ENCODE measurements at regions not wholly inside any gene's neighbourhood (a gene's known extent, or its start where the extent isn't known, plus 50 kb on each side); places are given as distances from the start of the nearest gene placed in this dataset.

GRCh38 chr10:130648807-130649206, 512.6 kb downstream of the GLRX3 start:
- BruUV-seq (replicated peaks), result no TSS peak
- intact Hi-C loops (cut with micrococcal nuclease; ENCODE audit: unreplicated experiment), result no loop called here
- H3K4me3 Mint-ChIP-seq (ENCODE audit: low read depth, unreplicated experiment), result no peak overlapping the region
- H3K9me3 Mint-ChIP-seq (ENCODE audit: low read depth, unreplicated experiment), result peaks cover 11% of the 10 kb centered on the region
- no peaks in the 10 kb centered on the region for H3K36me3 Mint-ChIP-seq (ENCODE audit: insufficient read depth, unreplicated experiment)
- TF ChIP-seq CTCF (IDR thresholded peaks at IDR 0.05; ENCODE audit: unreplicated experiment), result no peak
- H3K27me3 Mint-ChIP-seq (ENCODE audit: unreplicated experiment), result no peaks in the 10 kb centered on the region
- no peak overlapping the region for H3K27ac Mint-ChIP-seq (ENCODE audit: unreplicated experiment)
- CTCF ChIA-PET, result no interaction called here
- DNase-seq, result no peak
- H3K4me1 Mint-ChIP-seq (ENCODE audit: low read depth, unreplicated experiment), result no peaks in the 10 kb centered on the region

GRCh38 chr10:130652544-130652943, 516.4 kb downstream of the GLRX3 start:
- H3K27ac Mint-ChIP-seq (ENCODE audit: unreplicated experiment), result no peak overlapping the region
- H3K4me1 Mint-ChIP-seq (ENCODE audit: low read depth, unreplicated experiment), result no peaks in the 10 kb centered on the region
- no TSS peak for BruUV-seq (replicated peaks)
- no peak for DNase-seq
- H3K36me3 Mint-ChIP-seq (ENCODE audit: insufficient read depth, unreplicated experiment), result no peaks in the 10 kb centered on the region
- TF ChIP-seq CTCF (IDR thresholded peaks at IDR 0.05; ENCODE audit: unreplicated experiment), result no peak
- no peak overlapping the region for H3K4me3 Mint-ChIP-seq (ENCODE audit: low read depth, unreplicated experiment)
- H3K9me3 Mint-ChIP-seq (ENCODE audit: low read depth, unreplicated experiment), result peaks cover 8% of the 10 kb centered on the region
- CTCF ChIA-PET, result no interaction called here
- no peaks in the 10 kb centered on the region for H3K27me3 Mint-ChIP-seq (ENCODE audit: unreplicated experiment)
- intact Hi-C loops (cut with micrococcal nuclease; ENCODE audit: unreplicated experiment), result no loop called here

GRCh38 chr10:130652964-130653578, 516.9 kb downstream of the GLRX3 start:
- no peak for TF ChIP-seq CTCF (IDR thresholded peaks at IDR 0.05; ENCODE audit: unreplicated experiment)

GRCh38 chr10:130654726-130655125, 518.5 kb downstream of the GLRX3 start:
- CTCF ChIA-PET, result no interaction called here
- Mint-ChIP-seq H3K9me3 (ENCODE audit: low read depth, unreplicated experiment) (peaks cover 9% of the 10 kb centered on the region), H3K27me3 (ENCODE audit: unreplicated experiment) (no peaks in the 10 kb centered on the region), H3K4me3 (ENCODE audit: low read depth, unreplicated experiment) (no peak overlapping the region), H3K4me1 (ENCODE audit: low read depth, unreplicated experiment) (no peaks in the 10 kb centered on the region), H3K36me3 (ENCODE audit: insufficient read depth, unreplicated experiment) (no peaks in the 10 kb centered on the region), H3K27ac (ENCODE audit: unreplicated experiment) (no peak overlapping the region)
- DNase-seq, result no peak
- intact Hi-C loops (cut with micrococcal nuclease; ENCODE audit: unreplicated experiment), result no loop called here
- no peak for TF ChIP-seq CTCF (IDR thresholded peaks at IDR 0.05; ENCODE audit: unreplicated experiment)
- BruUV-seq (replicated peaks), result no TSS peak

More at GRCh38 chr10:130652964-130653578, 516.9 kb downstream of the GLRX3 start:
- intact Hi-C loops (cut with micrococcal nuclease; ENCODE audit: unreplicated experiment), result no loop called here
- CTCF ChIA-PET, result no interaction called here
- H3K36me3 Mint-ChIP-seq (ENCODE audit: insufficient read depth, unreplicated experiment), result no peaks in the 10 kb centered on the region
- H3K4me3 Mint-ChIP-seq (ENCODE audit: low read depth, unreplicated experiment), result no peak overlapping the region
- H3K27ac Mint-ChIP-seq (ENCODE audit: unreplicated experiment), result no peak overlapping the region
- H3K9me3 Mint-ChIP-seq (ENCODE audit: low read depth, unreplicated experiment), result peaks cover 8% of the 10 kb centered on the region
- H3K4me1 Mint-ChIP-seq (ENCODE audit: low read depth, unreplicated experiment), result no peaks in the 10 kb centered on the region
- no TSS peak for BruUV-seq (replicated peaks)
- H3K27me3 Mint-ChIP-seq (ENCODE audit: unreplicated experiment), result no peaks in the 10 kb centered on the region
- no peak for DNase-seq
